Stimulated activated CD8-positive, alpha-beta memory T cell treated with anti-CD3 and anti-CD28 coated beads, Interleukin-4, amount 100 ng/mL, for 24 hours (primary cell): ENCODE measurements at regions not wholly inside any gene's neighbourhood (a gene's known extent, or its start where the extent isn't known, plus 50 kb on each side); places are given as distances from the start of the nearest gene placed in this dataset.
"Not testable (repeated sequence)": the region's sequence is repeated elsewhere in the genome, so short reads cannot be mapped to it uniquely, and the experiment has no call there.

Experiments
- DNase-seq: peaks from one replicate; pipeline ENCODE4 v3.0.0-alpha.2; 2020; ENCODE audit warnings: low read depth

- DNase-seq = no peak
These were observed 461.7 kb downstream of the KLF12 start for GRCh38 chr13:73672492-73672891.

GRCh38 chr13:73671732-73672131 is 462.5 kb downstream of the KLF12 start:
- DNase-seq = no peak

- DNase-seq = no peak
These were observed 463.2 kb downstream of the KLF12 start for GRCh38 chr13:73671011-73671410.

- DNase-seq = no peak
These were observed 466.4 kb downstream of the KLF12 start for GRCh38 chr13:73667756-73668155.

GRCh38 chr13:73665261-73665660 is 468.9 kb downstream of the KLF12 start:
- DNase-seq = no peak

GRCh38 chr13:73664851-73665250 is 469.4 kb downstream of the KLF12 start:
- no peak for DNase-seq

GRCh38 chr13:73662833-73663232 is 471.4 kb downstream of the KLF12 start:
- DNase-seq = no peak

GRCh38 chr13:73661687-73662425 is 472.3 kb downstream of the KLF12 start:
- DNase-seq = no peak

GRCh38 chr13:73661066-73661465 is 473.1 kb downstream of the KLF12 start:
- no peak for DNase-seq

GRCh38 chr13:73658639-73659038 is 475.6 kb downstream of the KLF12 start:
- DNase-seq = no peak

- no peak for DNase-seq
These were observed 476.2 kb downstream of the KLF12 start for GRCh38 chr13:73657821-73658540.

- no peak for DNase-seq
These were observed 477.3 kb downstream of the KLF12 start for GRCh38 chr13:73656863-73657262.

GRCh38 chr13:73653688-73654087 is 480.5 kb downstream of the KLF12 start:
- no peak for DNase-seq

GRCh38 chr13:73647417-73647816 is 486.8 kb downstream of the KLF12 start:
- DNase-seq = no peak

- not testable (repeated sequence) for DNase-seq
These were observed 493.6 kb downstream of the KLF12 start for GRCh38 chr13:73640476-73641179.

GRCh38 chr13:73635166-73635787 is 498.9 kb downstream of the KLF12 start:
- no peak for DNase-seq

- no peak for DNase-seq
These were observed 500.3 kb downstream of the KLF12 start for GRCh38 chr13:73633817-73634460.

GRCh38 chr13:73631411-73631810 is 502.8 kb downstream of the KLF12 start:
- DNase-seq = no peak

- no peak for DNase-seq
These were observed 508.5 kb downstream of the KLF12 start for GRCh38 chr13:73625562-73626339.

GRCh38 chr13:73623281-73623680 is 510.9 kb downstream of the KLF12 start:
- DNase-seq = no peak

GRCh38 chr13:73622381-73622780 is 511.8 kb downstream of the KLF12 start:
- DNase-seq = no peak
